ENCODE measurements at regions not wholly inside any gene's neighbourhood (a gene's known extent, or its start where the extent isn't known, plus 50 kb on each side); places are given as distances from the start of the nearest gene placed in this dataset.
"Not testable (repeated sequence)": the region's sequence is repeated elsewhere in the genome, so short reads cannot be mapped to it uniquely, and the experiment has no call there.

DNA sequence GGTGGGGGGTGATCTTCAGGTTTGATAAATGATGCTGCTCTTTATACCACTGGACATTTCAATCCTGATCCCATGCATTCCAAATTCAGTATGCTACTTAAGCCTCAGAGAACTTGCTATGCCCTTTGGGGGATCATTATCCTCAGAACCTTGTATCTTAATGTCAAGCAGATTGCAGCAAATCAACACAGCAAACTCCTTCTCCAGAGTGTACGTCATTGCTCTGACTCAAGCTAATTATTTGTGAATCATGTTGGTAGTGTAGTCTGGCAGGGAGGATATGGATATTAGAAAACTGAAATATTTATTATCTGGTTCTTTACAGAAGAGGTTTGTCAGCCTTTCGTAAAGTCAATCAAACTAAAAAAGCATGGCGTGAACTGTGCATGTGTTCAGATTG lies 562.5 kb upstream of the FAM98A start:
- no peaks in the 10 kb centered on the region for H3K4me1 ChIP-seq (ENCODE audit: control insufficient read depth, low read depth, low read length)
- no peak overlapping the region for H3K4me3 ChIP-seq (ENCODE audit: low read length)
- H3K27me3 ChIP-seq (ENCODE audit: control insufficient read depth, insufficient read depth, low read length) = no peaks in the 10 kb centered on the region
- H3K27ac ChIP-seq (ENCODE audit: low read length) = no peak overlapping the region
- H3K9me3 ChIP-seq (ENCODE audit: control insufficient read depth, low read depth, low read length) = no peaks in the 10 kb centered on the region
- no peaks in the 10 kb centered on the region for H3K36me3 ChIP-seq (ENCODE audit: control insufficient read depth, low read depth, low read length)
- no peak overlapping the region for H3K9ac ChIP-seq (ENCODE audit: low read length)

DNA sequence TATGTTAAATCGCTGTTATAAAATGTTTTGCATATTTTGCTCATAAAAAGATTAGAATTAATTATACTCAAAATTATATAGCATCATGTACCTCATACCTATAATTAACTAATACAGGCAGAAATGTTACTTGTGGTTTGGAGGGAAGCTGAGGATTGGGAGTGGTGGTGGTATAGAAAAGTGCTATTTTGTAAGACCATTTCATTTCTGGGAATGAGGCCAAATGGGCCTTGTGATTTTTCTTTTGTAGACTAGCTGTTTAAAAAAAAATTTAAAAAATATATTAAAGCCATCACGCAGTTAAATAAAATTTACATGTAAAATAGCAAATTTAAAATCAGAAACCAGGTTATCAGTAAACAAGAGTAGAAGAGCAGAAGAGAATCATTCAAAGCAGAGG lies 560.8 kb upstream of the FAM98A start:
- H3K9me3 ChIP-seq (ENCODE audit: control insufficient read depth, low read depth, low read length) = no peaks in the 10 kb centered on the region
- no peak overlapping the region for H3K9ac ChIP-seq (ENCODE audit: low read length)
- no peak overlapping the region for H3K27ac ChIP-seq (ENCODE audit: low read length)
- no peak overlapping the region for H3K4me3 ChIP-seq (ENCODE audit: low read length)
- no peaks in the 10 kb centered on the region for H3K4me1 ChIP-seq (ENCODE audit: control insufficient read depth, low read depth, low read length)
- H3K27me3 ChIP-seq (ENCODE audit: control insufficient read depth, insufficient read depth, low read length) = no peaks in the 10 kb centered on the region
- H3K36me3 ChIP-seq (ENCODE audit: control insufficient read depth, low read depth, low read length) = no peaks in the 10 kb centered on the region

DNA sequence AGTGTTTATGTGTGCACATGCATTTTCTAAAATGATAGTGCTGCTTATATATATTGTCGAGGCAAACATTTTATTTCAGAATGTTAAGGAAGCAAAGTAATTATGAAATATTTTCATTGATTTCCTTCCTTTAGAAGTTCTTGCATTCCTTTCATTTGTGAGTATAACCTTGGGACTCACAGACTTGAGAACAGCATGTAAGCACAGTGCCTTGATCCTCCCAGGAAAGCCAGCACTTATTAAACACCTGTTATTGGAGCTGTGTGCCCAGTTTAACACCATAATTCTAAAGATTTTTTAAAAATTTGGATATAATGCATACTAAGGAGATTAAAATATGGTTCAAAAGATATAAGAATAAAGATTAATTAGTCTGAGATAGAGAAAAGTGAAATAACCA lies 554.4 kb upstream of the FAM98A start:
- Histone ChIP-seq H3K9ac (ENCODE audit: low read length) (no peak overlapping the region), H3K36me3 (ENCODE audit: control insufficient read depth, low read depth, low read length) (no peaks in the 10 kb centered on the region), H3K9me3 (ENCODE audit: control insufficient read depth, low read depth, low read length) (no peaks in the 10 kb centered on the region), H3K4me3 (ENCODE audit: low read length) (no peak overlapping the region), H3K27me3 (ENCODE audit: control insufficient read depth, insufficient read depth, low read length) (no peaks in the 10 kb centered on the region), H3K27ac (ENCODE audit: low read length) (no peak overlapping the region), H3K4me1 (ENCODE audit: control insufficient read depth, low read depth, low read length) (no peaks in the 10 kb centered on the region)

DNA sequence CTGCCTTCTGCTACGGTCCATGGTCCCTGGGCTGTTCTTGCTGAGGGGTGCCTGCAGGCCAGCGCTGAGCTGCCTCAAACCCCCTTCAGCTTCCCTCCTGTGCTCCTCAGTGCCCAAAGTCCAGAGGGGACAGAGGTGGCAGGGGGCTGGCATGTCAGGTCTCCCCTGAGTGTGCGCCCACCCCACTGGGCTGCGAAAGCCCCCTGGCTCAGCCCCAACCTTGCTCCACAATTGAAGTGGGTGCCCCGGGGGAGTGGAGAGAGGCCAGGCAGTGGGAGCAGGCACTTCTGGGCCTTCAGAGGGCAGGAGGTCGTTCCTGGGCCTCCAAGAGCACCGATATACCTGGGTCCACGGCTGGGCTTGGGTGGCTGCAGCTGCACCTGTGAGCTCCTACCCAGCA lies 548.7 kb upstream of the FAM98A start:
- Histone ChIP-seq H3K27me3 (ENCODE audit: control insufficient read depth, insufficient read depth, low read length) (no peaks in the 10 kb centered on the region), H3K9ac (ENCODE audit: low read length) (no peak overlapping the region), H3K4me3 (ENCODE audit: low read length) (no peak overlapping the region), H3K4me1 (ENCODE audit: control insufficient read depth, low read depth, low read length) (no peaks in the 10 kb centered on the region), H3K9me3 (ENCODE audit: control insufficient read depth, low read depth, low read length) (peaks cover 3% of the 10 kb centered on the region), H3K36me3 (ENCODE audit: control insufficient read depth, low read depth, low read length) (no peaks in the 10 kb centered on the region), H3K27ac (ENCODE audit: low read length) (no peak overlapping the region)

DNA sequence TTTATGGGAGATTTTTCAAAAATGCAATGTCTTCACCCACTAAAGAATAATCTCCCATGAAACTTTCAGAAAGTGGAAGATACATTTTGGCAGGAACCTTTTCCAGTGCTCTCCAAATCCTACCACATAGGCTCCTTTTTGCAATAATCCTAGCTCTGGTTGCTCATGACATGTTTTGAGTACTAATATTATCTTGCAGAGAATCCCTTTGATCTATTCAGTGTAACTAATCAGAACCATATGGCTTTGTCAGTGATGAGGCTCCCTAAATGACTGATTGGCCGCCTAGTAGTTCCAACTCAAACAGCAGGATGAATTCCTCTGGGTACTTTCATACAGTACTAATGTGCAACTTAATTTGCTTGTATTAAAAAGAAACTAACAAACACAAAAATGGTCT lies 544.0 kb upstream of the FAM98A start:
- Histone ChIP-seq H3K36me3 (ENCODE audit: control insufficient read depth, low read depth, low read length) (no peaks in the 10 kb centered on the region), H3K9me3 (ENCODE audit: control insufficient read depth, low read depth, low read length) (peaks cover 4% of the 10 kb centered on the region), H3K4me1 (ENCODE audit: control insufficient read depth, low read depth, low read length) (no peaks in the 10 kb centered on the region), H3K9ac (ENCODE audit: low read length) (no peak overlapping the region), H3K4me3 (ENCODE audit: low read length) (no peak overlapping the region), H3K27ac (ENCODE audit: low read length) (no peak overlapping the region), H3K27me3 (ENCODE audit: control insufficient read depth, insufficient read depth, low read length) (no peaks in the 10 kb centered on the region)

DNA sequence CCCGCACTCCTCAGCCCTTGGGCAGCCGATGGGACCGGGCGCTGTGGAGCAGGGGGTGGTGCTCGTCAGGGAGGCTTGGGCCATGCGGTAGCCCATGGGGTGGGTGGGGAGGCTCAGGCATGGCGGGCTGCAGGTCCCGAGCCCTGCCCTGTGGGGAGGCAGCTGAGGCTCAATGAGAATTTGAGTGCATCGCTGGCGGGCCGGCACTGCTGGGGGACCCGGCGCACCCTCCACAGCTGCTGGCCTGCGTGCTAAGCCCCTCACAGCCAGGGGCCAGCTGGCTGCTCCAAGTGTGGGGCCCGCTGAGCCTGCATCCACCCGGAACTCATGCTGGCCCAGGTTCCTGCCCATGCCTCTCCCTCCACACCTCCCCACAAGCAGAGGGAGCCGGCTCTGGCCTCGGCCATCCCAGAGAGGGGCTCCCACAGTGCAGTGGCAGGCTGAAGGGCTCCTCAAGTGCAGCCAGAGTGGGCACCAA lies 543.5 kb upstream of the FAM98A start:
- H3K4me3 ChIP-seq (ENCODE audit: low read length); H3K9ac ChIP-seq (ENCODE audit: low read length); H3K27ac ChIP-seq (ENCODE audit: low read length); H3K36me3 ChIP-seq (ENCODE audit: control insufficient read depth, low read depth, low read length); H3K27me3 ChIP-seq (ENCODE audit: control insufficient read depth, insufficient read depth, low read length); H3K9me3 ChIP-seq (ENCODE audit: control insufficient read depth, low read depth, low read length); H3K4me1 ChIP-seq (ENCODE audit: control insufficient read depth, low read depth, low read length): not testable (repeated sequence)

- not testable (repeated sequence) for H3K9ac ChIP-seq (ENCODE audit: low read length); H3K4me3 ChIP-seq (ENCODE audit: low read length); H3K9me3 ChIP-seq (ENCODE audit: control insufficient read depth, low read depth, low read length); H3K27me3 ChIP-seq (ENCODE audit: control insufficient read depth, insufficient read depth, low read length); H3K27ac ChIP-seq (ENCODE audit: low read length); H3K36me3 ChIP-seq (ENCODE audit: control insufficient read depth, low read depth, low read length); H3K4me1 ChIP-seq (ENCODE audit: control insufficient read depth, low read depth, low read length)
Observed at GRCh38 chr2:34133065-34133464, 534.0 kb upstream of the FAM98A start.

GRCh38 chr2:34126279-34126678 lies 527.2 kb upstream of the FAM98A start:
- H3K36me3 ChIP-seq (ENCODE audit: control insufficient read depth, low read depth, low read length) = no peaks in the 10 kb centered on the region
- no peak overlapping the region for H3K4me3 ChIP-seq (ENCODE audit: low read length)
- no peaks in the 10 kb centered on the region for H3K9me3 ChIP-seq (ENCODE audit: control insufficient read depth, low read depth, low read length)
- H3K27me3 ChIP-seq (ENCODE audit: control insufficient read depth, insufficient read depth, low read length) = no peaks in the 10 kb centered on the region
- H3K4me1 ChIP-seq (ENCODE audit: control insufficient read depth, low read depth, low read length) = no peaks in the 10 kb centered on the region
- no peak overlapping the region for H3K27ac ChIP-seq (ENCODE audit: low read length)
- H3K9ac ChIP-seq (ENCODE audit: low read length) = no peak overlapping the region

DNA sequence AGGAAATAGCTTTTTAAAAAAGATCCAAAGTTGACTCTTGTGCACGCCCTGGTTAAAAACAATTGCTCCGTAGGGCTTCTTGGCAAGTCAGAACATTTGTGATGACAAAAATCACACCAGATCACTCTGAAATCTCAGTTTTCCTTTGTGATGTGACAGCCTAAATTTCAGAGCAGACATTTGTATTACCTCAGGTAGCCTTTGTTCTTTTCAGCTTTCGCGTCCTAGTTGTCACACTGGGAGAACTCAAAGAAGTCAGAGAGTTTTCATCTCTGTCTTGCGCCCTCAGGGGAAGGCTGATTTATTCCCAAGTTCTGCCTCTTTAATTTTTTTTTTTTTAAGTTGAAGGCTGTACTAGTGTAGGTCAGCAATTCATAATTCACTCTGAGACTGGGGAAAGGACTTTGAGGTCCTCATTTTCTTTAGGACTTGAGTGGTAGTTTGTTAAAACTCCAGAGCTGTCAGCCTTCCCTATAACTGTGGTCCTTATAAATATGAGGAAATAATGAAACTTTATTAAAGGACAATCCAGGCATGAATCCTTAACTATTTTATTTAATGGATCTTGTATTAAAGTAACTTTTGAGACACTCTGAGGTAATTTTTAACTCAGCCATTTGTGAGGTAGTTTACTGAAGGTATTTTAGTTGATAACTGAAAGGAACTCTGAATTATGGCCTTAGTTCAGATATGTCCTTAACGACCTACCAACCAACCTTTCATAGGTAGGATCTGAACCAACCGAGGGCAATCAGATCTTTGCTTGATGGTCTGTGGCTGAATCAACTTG lies 525.1 kb upstream of the FAM98A start:
- no peaks in the 10 kb centered on the region for H3K27me3 ChIP-seq (ENCODE audit: control insufficient read depth, insufficient read depth, low read length)
- no peaks in the 10 kb centered on the region for H3K36me3 ChIP-seq (ENCODE audit: control insufficient read depth, low read depth, low read length)
- no peak overlapping the region for H3K4me3 ChIP-seq (ENCODE audit: low read length)
- H3K9ac ChIP-seq (ENCODE audit: low read length) = no peak overlapping the region
- H3K9me3 ChIP-seq (ENCODE audit: control insufficient read depth, low read depth, low read length) = no peaks in the 10 kb centered on the region
- H3K27ac ChIP-seq (ENCODE audit: low read length) = no peak overlapping the region
- no peaks in the 10 kb centered on the region for H3K4me1 ChIP-seq (ENCODE audit: control insufficient read depth, low read depth, low read length)

- no peak overlapping the region for H3K27ac ChIP-seq (ENCODE audit: low read length)
- H3K27me3 ChIP-seq (ENCODE audit: control insufficient read depth, insufficient read depth, low read length) = no peaks in the 10 kb centered on the region
- H3K9me3 ChIP-seq (ENCODE audit: control insufficient read depth, low read depth, low read length) = no peaks in the 10 kb centered on the region
- no peaks in the 10 kb centered on the region for H3K4me1 ChIP-seq (ENCODE audit: control insufficient read depth, low read depth, low read length)
- H3K9ac ChIP-seq (ENCODE audit: low read length) = no peak overlapping the region
- H3K36me3 ChIP-seq (ENCODE audit: control insufficient read depth, low read depth, low read length) = no peaks in the 10 kb centered on the region
- no peak overlapping the region for H3K4me3 ChIP-seq (ENCODE audit: low read length)
Observed at GRCh38 chr2:34121076-34121475, 522.0 kb upstream of the FAM98A start.

GRCh38 chr2:34115076-34115475 lies 516.0 kb upstream of the FAM98A start:
- Histone ChIP-seq H3K27ac (ENCODE audit: low read length) (no peak overlapping the region), H3K9ac (ENCODE audit: low read length) (no peak overlapping the region), H3K27me3 (ENCODE audit: control insufficient read depth, insufficient read depth, low read length) (no peaks in the 10 kb centered on the region), H3K9me3 (ENCODE audit: control insufficient read depth, low read depth, low read length) (no peaks in the 10 kb centered on the region), H3K36me3 (ENCODE audit: control insufficient read depth, low read depth, low read length) (no peaks in the 10 kb centered on the region), H3K4me1 (ENCODE audit: control insufficient read depth, low read depth, low read length) (no peaks in the 10 kb centered on the region), H3K4me3 (ENCODE audit: low read length) (no peak overlapping the region)

DNA sequence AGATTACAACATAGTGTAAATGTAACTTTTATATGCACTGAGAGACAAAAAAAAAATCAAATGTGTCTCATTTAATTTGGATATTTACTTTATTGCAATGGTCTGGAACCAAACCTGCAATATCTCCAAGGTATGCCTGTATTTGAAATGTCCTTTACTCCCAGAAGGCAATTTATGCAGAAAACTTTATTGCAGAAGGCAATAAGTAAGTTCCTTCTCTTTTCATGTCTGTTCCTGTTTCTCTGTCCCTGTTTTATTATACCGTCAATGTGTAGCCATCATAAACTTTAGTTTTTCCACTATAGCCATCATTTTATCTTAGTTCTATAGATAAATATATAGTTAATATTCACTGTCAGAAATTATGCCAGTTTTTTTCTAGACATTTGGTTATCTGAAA lies 513.1 kb upstream of the FAM98A start:
- Histone ChIP-seq H3K27me3 (ENCODE audit: control insufficient read depth, insufficient read depth, low read length) (no peaks in the 10 kb centered on the region), H3K4me1 (ENCODE audit: control insufficient read depth, low read depth, low read length) (no peaks in the 10 kb centered on the region), H3K27ac (ENCODE audit: low read length) (no peak overlapping the region), H3K4me3 (ENCODE audit: low read length) (no peak overlapping the region), H3K9ac (ENCODE audit: low read length) (no peak overlapping the region), H3K9me3 (ENCODE audit: control insufficient read depth, low read depth, low read length) (no peaks in the 10 kb centered on the region), H3K36me3 (ENCODE audit: control insufficient read depth, low read depth, low read length) (no peaks in the 10 kb centered on the region)
